Trophoblast cell (in vitro differentiated cells and primary cell): ENCODE measurements at regions not wholly inside any gene's neighbourhood (a gene's known extent, or its start where the extent isn't known, plus 50 kb on each side); places are given as distances from the start of the nearest gene placed in this dataset.

Source experiments
- DNase-seq, 2 donors: peaks; one replicate each; pipeline ENCODE4 v3.0.0-alpha.2; 2016
- H2AFZ ChIP-seq: 2 replicates; pipeline ENCODE4 v1.6.1; 2013; ENCODE audit warnings: low read length, moderate library complexity, mild to moderate bottlenecking; ENCODE audit not compliant: insufficient read depth, poor library complexity
- H2AK5ac ChIP-seq: 2 replicates; pipeline ENCODE4 v1.6.1; 2013; ENCODE audit warnings: mild to moderate bottlenecking, low read length
- H2BK120ac ChIP-seq: 2 replicates; pipeline ENCODE4 v1.6.1; 2013; ENCODE audit warnings: low read length, mild to moderate bottlenecking, moderate library complexity; ENCODE audit not compliant: insufficient read depth, poor library complexity
- H2BK12ac ChIP-seq: 2 replicates; pipeline ENCODE4 v1.6.1; 2013; ENCODE audit warnings: mild to moderate bottlenecking, low read length, moderate library complexity
- H2BK5ac ChIP-seq: 2 replicates; pipeline ENCODE4 v1.6.1; 2013; ENCODE audit warnings: low read length, low read depth, moderate library complexity, mild to moderate bottlenecking; ENCODE audit not compliant: poor library complexity
- H3K14ac ChIP-seq: 2 replicates; pipeline ENCODE4 v1.6.1; 2013; ENCODE audit warnings: mild to moderate bottlenecking, low read length
- H3K18ac ChIP-seq: 2 replicates; pipeline ENCODE4 v1.6.1; 2013; ENCODE audit warnings: mild to moderate bottlenecking, low read length
- H3K23ac ChIP-seq: 2 replicates; pipeline ENCODE4 v1.6.1; 2013; ENCODE audit warnings: low read length
- H3K27ac ChIP-seq: 2 replicates; pipeline ENCODE4 v1.5.1; 2013; ENCODE audit warnings: low read depth, mild to moderate bottlenecking, inconsistent platforms, low read length, moderate library complexity
- H3K27me3 ChIP-seq: 2 replicates; pipeline ENCODE4 v1.6.1; 2013; ENCODE audit warnings: inconsistent platforms, mild to moderate bottlenecking, low read length, moderate library complexity; ENCODE audit not compliant: insufficient read depth
- H3K36me3 ChIP-seq, 2 experiments: 1 replicate in 1 of 2; 2 replicates in 1 of 2; pipeline ENCODE4 v1.6.1; 2013; ENCODE audit warnings: low read length in 2 of 2, mild to moderate bottlenecking in 2 of 2, moderate library complexity in 1 of 2; ENCODE audit not compliant: insufficient read depth in 2 of 2, control insufficient read depth in 1 of 2
- H3K4ac ChIP-seq: 2 replicates; pipeline ENCODE4 v1.6.1; 2013; ENCODE audit warnings: low read depth, mild to moderate bottlenecking, low read length, moderate library complexity
- H3K4me1 ChIP-seq, 2 experiments: 1 replicate in 1 of 2; 2 replicates in 1 of 2; pipeline ENCODE4 v1.6.1; 2013; ENCODE audit warnings: low read length in 2 of 2, mild to moderate bottlenecking in 2 of 2, moderate library complexity in 1 of 2; ENCODE audit not compliant: insufficient read depth in 2 of 2, control insufficient read depth in 1 of 2
- H3K4me2 ChIP-seq: 2 replicates; pipeline ENCODE4 v1.6.1; 2013; ENCODE audit warnings: inconsistent platforms, mild to moderate bottlenecking, low read length, moderate library complexity
- H3K4me3 ChIP-seq: 2 replicates; pipeline ENCODE4 v1.5.1; 2013; ENCODE audit warnings: mild to moderate bottlenecking, low read depth, low read length, inconsistent platforms
- H3K79me1 ChIP-seq: one replicate; pipeline ENCODE4 v1.6.1; 2013; ENCODE audit warnings: low read length
- H3K79me2 ChIP-seq: 2 replicates; pipeline ENCODE4 v1.6.1; 2013; ENCODE audit warnings: low read length, mild to moderate bottlenecking; ENCODE audit not compliant: control insufficient read depth, insufficient read depth, poor library complexity
- H3K9ac ChIP-seq: 2 replicates; pipeline ENCODE4 v1.6.1; 2013; ENCODE audit warnings: mild to moderate bottlenecking, low read length
- H3K9me3 ChIP-seq: 2 replicates; pipeline ENCODE4 v1.6.1; 2013; ENCODE audit warnings: low read depth, mild to moderate bottlenecking, control low read depth, inconsistent platforms, low read length; ENCODE audit not compliant: insufficient read depth
- H4K12ac ChIP-seq: 2 replicates; pipeline ENCODE4 v1.6.1; 2013; ENCODE audit warnings: low read depth, mild to moderate bottlenecking, low read length, moderate library complexity
- H4K8ac ChIP-seq: 2 replicates; pipeline ENCODE4 v1.6.1; 2013; ENCODE audit warnings: low read depth, mild to moderate bottlenecking, low read length, moderate library complexity
- H4K91ac ChIP-seq: one replicate; pipeline ENCODE4 v1.6.1; 2013; ENCODE audit warnings: low read depth, mild to moderate bottlenecking, low read length, moderate library complexity
- WGBS: extraction: QIAGEN DNeasy Blood & Tissue Kit; methylation state at CpG from one replicate; pipeline ENCODE4 v1.1.7; 2013; ENCODE audit warnings: missing lambda C conversion rate; ENCODE audit not compliant: insufficient read length, insufficient coverage; ENCODE audit errors: extremely low coverage; 5-methylcytosine and 5-hydroxymethylcytosine counted together

DNA sequence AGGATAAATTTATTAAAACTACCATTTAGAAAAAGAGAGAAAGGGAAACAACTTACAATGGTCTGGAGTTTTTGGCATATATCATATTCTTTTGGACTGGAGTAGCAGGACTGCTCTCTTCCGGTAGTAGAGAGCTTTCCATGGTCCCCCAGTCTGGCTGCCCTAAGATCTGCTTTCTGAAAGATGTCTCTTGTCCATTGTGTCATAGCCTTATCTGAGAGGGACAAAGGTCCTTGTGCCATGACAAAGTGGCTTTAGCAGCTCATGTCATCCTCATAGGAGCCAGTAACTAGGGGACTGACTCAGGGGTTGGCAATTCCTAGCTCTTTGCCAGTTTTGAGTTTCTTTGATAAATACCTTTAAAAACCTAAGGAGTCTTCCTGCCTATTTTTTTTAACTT, 505.5 kb upstream of the ZEB2 start:
- Histone ChIP-seq H3K18ac (no peak overlapping the region), H3K4me3 (no peak overlapping the region), H4K8ac (no peak overlapping the region), H2BK5ac (no peak overlapping the region), H3K36me3 (no peaks in the 10 kb centered on the region), H4K12ac (no peak overlapping the region), H4K91ac (no peak overlapping the region), H2AK5ac (no peak overlapping the region), H3K27ac (no peak overlapping the region), H3K79me2 (no peaks in the 10 kb centered on the region), H2BK12ac (no peak overlapping the region), H3K23ac (no peak overlapping the region), H3K27me3 (no peaks in the 10 kb centered on the region), H3K9ac (no peak overlapping the region), H3K9me3 (no peaks in the 10 kb centered on the region), H3K4ac (no peak overlapping the region), H2AFZ (no peak overlapping the region), H3K79me1 (no peaks in the 10 kb centered on the region), H3K14ac (no peak overlapping the region), H3K4me2 (no peak overlapping the region), H2BK120ac (no peak overlapping the region), H3K4me1 (no peaks in the 10 kb centered on the region)
- WGBS = no CpG with 5 or more reads among the region's 1 CpG
- DNase-seq = no peak

DNA sequence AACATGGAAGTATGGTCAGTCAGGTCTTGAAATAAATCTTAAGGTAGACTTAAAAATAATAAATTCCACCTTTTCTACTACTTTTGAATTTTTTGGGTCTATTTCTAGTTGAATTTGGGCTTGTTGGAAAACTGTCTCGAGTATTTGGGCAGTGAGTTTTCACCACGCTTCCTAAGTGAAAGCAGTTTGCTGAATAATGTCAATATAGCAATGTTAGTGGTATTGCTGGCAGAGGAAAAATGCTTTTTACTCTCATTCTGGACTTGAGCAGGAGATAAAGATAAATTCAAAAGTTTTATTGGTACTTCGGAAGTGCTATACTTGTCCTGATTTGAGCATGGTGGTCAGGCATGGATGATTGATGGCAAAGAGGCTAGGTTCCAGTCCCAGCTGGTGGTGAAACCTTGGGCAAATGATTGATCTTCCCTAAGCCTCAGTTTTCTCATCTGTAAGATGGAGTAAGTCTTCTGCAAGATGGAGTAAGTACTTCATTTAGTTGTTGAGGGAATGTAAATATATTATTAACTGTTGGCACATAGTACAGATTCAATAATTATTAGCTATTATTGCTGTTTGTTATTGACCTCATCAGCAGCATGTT, 503.5 kb upstream of the ZEB2 start:
- Histone ChIP-seq H3K79me2 (no peaks in the 10 kb centered on the region), H3K79me1 (no peaks in the 10 kb centered on the region), H3K9me3 (no peaks in the 10 kb centered on the region), H3K23ac (no peak overlapping the region), H3K27ac (no peak overlapping the region), H3K9ac (no peak overlapping the region), H3K4me2 (no peak overlapping the region), H3K14ac (no peak overlapping the region), H3K36me3 (no peaks in the 10 kb centered on the region), H3K4me3 (no peak overlapping the region), H4K91ac (no peak overlapping the region), H4K12ac (no peak overlapping the region), H2BK12ac (no peak overlapping the region), H3K4ac (no peak overlapping the region), H2AK5ac (no peak overlapping the region), H3K4me1 (no peaks in the 10 kb centered on the region), H3K27me3 (no peaks in the 10 kb centered on the region), H2BK120ac (no peak overlapping the region), H2BK5ac (no peak overlapping the region), H4K8ac (no peak overlapping the region), H3K18ac (no peak overlapping the region), H2AFZ (no peak overlapping the region)
- no CpG with 5 or more reads among the region's 3 CpGs for WGBS
- no peak for DNase-seq

DNA sequence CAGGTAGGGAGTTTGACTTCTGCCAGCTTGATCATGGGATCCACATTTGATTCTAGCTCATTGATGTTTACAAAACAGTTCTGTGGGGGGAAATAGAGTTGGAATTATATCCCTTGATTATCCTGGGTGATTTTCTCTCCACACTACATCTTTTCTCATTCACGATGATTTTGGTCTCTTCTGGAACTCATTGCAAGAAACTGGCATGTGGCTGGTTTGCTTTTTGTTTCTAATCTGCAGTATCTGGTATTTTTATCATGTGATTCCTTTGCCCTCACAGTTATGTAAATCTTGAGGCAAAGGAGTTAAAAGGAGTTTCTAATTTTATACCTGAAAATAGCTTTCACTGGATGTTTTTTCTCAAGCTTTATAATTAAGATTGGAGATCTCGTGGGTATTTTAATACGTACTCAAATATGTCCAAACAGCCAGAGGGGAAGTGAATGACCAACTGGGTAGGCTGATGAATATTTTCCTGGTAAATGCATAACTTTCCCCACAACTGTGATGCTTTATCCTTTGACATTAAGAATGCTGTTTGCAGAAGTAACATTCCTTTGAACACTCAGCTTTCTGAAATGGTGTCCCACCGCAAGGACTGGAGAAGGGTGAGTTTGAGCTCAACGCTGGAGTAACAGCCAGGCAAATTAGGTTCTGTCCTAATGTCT, 502.9 kb upstream of the ZEB2 start:
- no peaks in the 10 kb centered on the region for H3K36me3 ChIP-seq
- DNase-seq = no peak
- no peak overlapping the region for H2BK120ac ChIP-seq
- H2BK5ac ChIP-seq = no peak overlapping the region
- no peak overlapping the region for H4K12ac ChIP-seq
- no peak overlapping the region for H3K27ac ChIP-seq
- no peaks in the 10 kb centered on the region for H3K79me1 ChIP-seq
- H3K23ac ChIP-seq = no peak overlapping the region
- no peak overlapping the region for H3K4ac ChIP-seq
- no peak overlapping the region for H4K8ac ChIP-seq
- no peaks in the 10 kb centered on the region for H3K4me1 ChIP-seq
- H2AK5ac ChIP-seq = no peak overlapping the region
- H3K9me3 ChIP-seq = no peaks in the 10 kb centered on the region
- no peak overlapping the region for H3K14ac ChIP-seq
- no peak overlapping the region for H3K4me2 ChIP-seq
- no peak overlapping the region for H3K18ac ChIP-seq
- no peaks in the 10 kb centered on the region for H3K27me3 ChIP-seq
- H3K4me3 ChIP-seq = no peak overlapping the region
- no peak overlapping the region for H3K9ac ChIP-seq
- H4K91ac ChIP-seq = no peak overlapping the region
- no peak overlapping the region for H2BK12ac ChIP-seq
- H2AFZ ChIP-seq = no peak overlapping the region
- H3K79me2 ChIP-seq = no peaks in the 10 kb centered on the region
- WGBS = no CpG with 5 or more reads among the region's 5 CpGs

DNA sequence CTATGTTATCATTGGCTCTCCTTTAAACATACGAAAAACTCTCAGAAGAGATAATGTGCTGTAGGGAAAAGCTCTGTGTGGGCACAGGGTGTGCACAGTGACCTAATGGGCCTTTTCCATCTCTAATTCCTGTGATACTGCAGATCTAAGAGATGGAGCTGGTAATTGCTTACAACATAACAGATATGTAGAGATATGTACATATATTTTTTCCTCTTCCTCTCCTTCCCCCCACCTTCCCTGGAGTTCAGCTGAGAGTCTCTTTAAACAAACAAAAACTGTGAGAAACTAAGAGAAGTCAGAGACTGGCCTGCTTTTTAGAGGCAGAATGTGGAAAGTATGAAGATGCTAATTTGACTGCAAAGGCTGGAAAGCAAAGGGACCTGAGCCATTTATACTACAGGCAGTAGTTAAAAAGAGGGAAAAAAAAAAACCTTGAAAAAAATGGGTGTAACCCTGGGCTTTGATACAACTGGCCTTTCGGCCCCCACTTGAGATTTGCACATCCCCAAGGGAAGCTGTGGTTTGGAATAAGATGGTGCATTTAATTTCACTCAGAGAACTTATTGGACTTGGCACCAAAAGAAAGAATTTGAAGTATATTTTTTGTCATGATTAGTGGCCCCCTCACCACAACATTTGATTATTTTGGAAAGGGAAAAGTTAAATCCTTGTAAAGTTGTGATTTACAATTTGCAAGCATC, 502.2 kb upstream of the ZEB2 start:
- no peak overlapping the region for H4K12ac ChIP-seq
- no peak overlapping the region for H2AFZ ChIP-seq
- H3K4me3 ChIP-seq = no peak overlapping the region
- no peak overlapping the region for H2AK5ac ChIP-seq
- no peak overlapping the region for H3K18ac ChIP-seq
- H4K91ac ChIP-seq = no peak overlapping the region
- H3K27ac ChIP-seq = no peak overlapping the region
- H3K4me1 ChIP-seq = no peaks in the 10 kb centered on the region
- no peak overlapping the region for H3K4me2 ChIP-seq
- H3K14ac ChIP-seq = no peak overlapping the region
- no peaks in the 10 kb centered on the region for H3K36me3 ChIP-seq
- H4K8ac ChIP-seq = no peak overlapping the region
- no peak overlapping the region for H2BK120ac ChIP-seq
- no peaks in the 10 kb centered on the region for H3K27me3 ChIP-seq
- no peak overlapping the region for H3K4ac ChIP-seq
- H3K9me3 ChIP-seq = no peaks in the 10 kb centered on the region
- DNase-seq = no peak
- no peak overlapping the region for H2BK12ac ChIP-seq
- no peak overlapping the region for H2BK5ac ChIP-seq
- H3K79me2 ChIP-seq = no peaks in the 10 kb centered on the region
- no peak overlapping the region for H3K23ac ChIP-seq
- whole genome bisulfite sequencing = no CpG with 5 or more reads among the region's 2 CpGs
- H3K79me1 ChIP-seq = no peaks in the 10 kb centered on the region
- H3K9ac ChIP-seq = no peak overlapping the region
